H1 (cell line): ENCODE measurements at regions not wholly inside any gene's neighbourhood (a gene's known extent, or its start where the extent isn't known, plus 50 kb on each side); places are given as distances from the start of the nearest gene placed in this dataset.

Source experiments
- POLR2A ChIP-seq, 2 experiments: IDR thresholded peaks; 1 replicate in 1 of 2; 2 replicates in 1 of 2; pipeline ENCODE4 v1.6.1; 2011; ENCODE audit warnings: low read depth in 2 of 2, low read length in 2 of 2, mild to moderate bottlenecking in 2 of 2; ENCODE audit errors: control extremely low read depth in 1 of 2
- TAF7 ChIP-seq: optimal IDR thresholded peaks from 2 replicates; pipeline ENCODE3; 2011; ENCODE audit warnings: low read depth, mild to moderate bottlenecking, inconsistent platforms, low read length, moderate library complexity, borderline replicate concordance

GRCh38 chr17:52505601-52506000 lies 347.1 kb upstream of the CA10 start (continued):
- TF ChIP-seq POLR2A (IDR thresholded peaks at IDR 0.05; ENCODE audit: control extremely low read depth in 1 of 2, low read depth in 2 of 2, low read length in 2 of 2) (no peak), TAF7 (no peak)
